ENCODE measurements at regions not wholly inside any gene's neighbourhood (a gene's known extent, or its start where the extent isn't known, plus 50 kb on each side); places are given as distances from the start of the nearest gene placed in this dataset.

- no peak for TF ChIP-seq RAD21 (IDR thresholded peaks at IDR 0.05)
- TF ChIP-seq HNF4A (conservative IDR thresholded peaks at IDR 0.05): no peak
- no peak for TF ChIP-seq ZBTB33 (IDR thresholded peaks at IDR 0.05)
- TF ChIP-seq FOXA2 (IDR thresholded peaks at IDR 0.05): no peak
- TF ChIP-seq ATF3 (IDR thresholded peaks at IDR 0.05): no peak
- TF ChIP-seq FOXA1 (IDR thresholded peaks at IDR 0.05): no peak
- TF ChIP-seq JUND (IDR thresholded peaks at IDR 0.05): no peak
- TF ChIP-seq YY1 (IDR thresholded peaks at IDR 0.05): no peak
- no peak for TF ChIP-seq SP1 (IDR thresholded peaks at IDR 0.05)
- no peak for TF ChIP-seq REST (IDR thresholded peaks at IDR 0.05)
- no peak for TF ChIP-seq MAX (IDR thresholded peaks at IDR 0.05)
- TF ChIP-seq RXRA (IDR thresholded peaks at IDR 0.05): no peak
- no peak for TF ChIP-seq CTCF (IDR thresholded peaks at IDR 0.05; ENCODE audit: low read depth, low read length, missing input control)
- TF ChIP-seq TAF1 (conservative IDR thresholded peaks at IDR 0.05): no peak
- no peak overlapping the region for H3K27ac ChIP-seq (ENCODE audit: low read depth in 1 of 2, low read length in 2 of 2)
- no peak overlapping the region for H3K4me3 ChIP-seq (ENCODE audit: low read depth in 1 of 3, low read length in 3 of 3)
- H3K36me3 ChIP-seq (ENCODE audit: control insufficient read depth in 4 of 4, insufficient read depth in 3 of 4, low read depth in 1 of 4, low read length in 3 of 4): no peaks in the 10 kb centered on the region
- no peaks in the 10 kb centered on the region for H3K27me3 ChIP-seq (ENCODE audit: control insufficient read depth in 4 of 4, insufficient read depth in 4 of 4, low read length in 3 of 4)
- no peak for DNase-seq (ENCODE audit: low spot score)
- peaks cover 0 to 3% (median 1%) of the 10 kb centered on the region in 4 donors for H3K4me1 ChIP-seq (ENCODE audit: control insufficient read depth in 4 of 4, insufficient read depth in 4 of 4, low read length in 3 of 4)
- H3K9me3 ChIP-seq (ENCODE audit: control insufficient read depth in 4 of 4, low read length in 3 of 4): no peaks in the 10 kb centered on the region
- H3K9ac ChIP-seq (ENCODE audit: low read depth in 1 of 2, low read length in 2 of 2): no peak overlapping the region
Measured at GRCh38 chr1:79695138-79695537, 688.6 kb upstream of the ADGRL4 start.

GRCh38 chr1:79694241-79694640 is 687.7 kb upstream of the ADGRL4 start:
- Histone ChIP-seq H3K9me3 (ENCODE audit: control insufficient read depth in 4 of 4, low read length in 3 of 4) (no peaks in the 10 kb centered on the region), H3K9ac (ENCODE audit: low read depth in 1 of 2, low read length in 2 of 2) (no peak overlapping the region), H3K27me3 (ENCODE audit: control insufficient read depth in 4 of 4, insufficient read depth in 4 of 4, low read length in 3 of 4) (no peaks in the 10 kb centered on the region), H3K4me1 (ENCODE audit: control insufficient read depth in 4 of 4, insufficient read depth in 4 of 4, low read length in 3 of 4) (peaks cover 0 to 3% (median 1%) of the 10 kb centered on the region in 4 donors), H3K36me3 (ENCODE audit: control insufficient read depth in 4 of 4, insufficient read depth in 3 of 4, low read depth in 1 of 4, low read length in 3 of 4) (no peaks in the 10 kb centered on the region), H3K27ac (ENCODE audit: low read depth in 1 of 2, low read length in 2 of 2) (no peak overlapping the region), H3K4me3 (ENCODE audit: low read depth in 1 of 3, low read length in 3 of 3) (no peak overlapping the region)
- TF ChIP-seq MAX (IDR thresholded peaks at IDR 0.05) (no peak), RXRA (IDR thresholded peaks at IDR 0.05) (no peak), HNF4G (IDR thresholded peaks at IDR 0.05) (no peak), FOXA1 (IDR thresholded peaks at IDR 0.05) (no peak), TAF1 (conservative IDR thresholded peaks at IDR 0.05) (no peak), JUND (IDR thresholded peaks at IDR 0.05) (no peak), NR2F2 (IDR thresholded peaks at IDR 0.05) (no peak), RAD21 (IDR thresholded peaks at IDR 0.05) (no peak), CTCF (IDR thresholded peaks at IDR 0.05; ENCODE audit: low read depth, low read length, missing input control) (no peak), HNF4A (conservative IDR thresholded peaks at IDR 0.05) (no peak), REST (IDR thresholded peaks at IDR 0.05) (no peak), SP1 (IDR thresholded peaks at IDR 0.05) (no peak), YY1 (IDR thresholded peaks at IDR 0.05) (no peak)
- WGBS: 62% methylated on average over 1 of the region's 1 CpG
- no peak for DNase-seq (ENCODE audit: low spot score)

Measured in liver (tissue), 8 donors.